HG03432 (cell line): ENCODE measurements at regions not wholly inside any gene's neighbourhood (a gene's known extent, or its start where the extent isn't known, plus 50 kb on each side); places are given as distances from the start of the nearest gene placed in this dataset.
"Not testable (repeated sequence)": the region's sequence is repeated elsewhere in the genome, so short reads cannot be mapped to it uniquely, and the experiment has no call there.

Experiments
- ATAC-seq: cut with Tn5 transposase; IDR thresholded peaks from one replicate; pipeline ENCODE4 v1.9.1; 2021; ENCODE audit warnings: mild to moderate bottlenecking, moderate library complexity; ENCODE audit not compliant: unreplicated experiment

DNA sequence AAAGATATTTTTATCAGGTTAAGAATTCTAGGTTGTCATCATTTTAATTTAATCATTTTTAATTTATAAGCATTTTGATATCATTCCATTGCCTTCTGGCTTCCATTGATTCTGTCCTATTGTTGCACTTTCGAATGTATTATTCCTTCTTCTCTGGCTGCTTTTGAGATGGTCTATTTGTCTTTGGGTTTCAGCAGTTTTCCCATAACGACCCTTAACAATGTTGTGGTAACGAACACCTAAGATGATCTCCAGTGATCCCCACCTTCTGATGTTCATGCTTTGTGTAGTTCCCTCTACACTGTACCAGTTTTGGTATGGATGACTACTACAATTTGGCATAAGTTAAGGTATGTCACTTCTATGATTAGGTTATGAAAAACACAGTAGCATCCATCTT lies 59.9 kb downstream of the MINAR1 start:
- ATAC-seq = no peak

DNA sequence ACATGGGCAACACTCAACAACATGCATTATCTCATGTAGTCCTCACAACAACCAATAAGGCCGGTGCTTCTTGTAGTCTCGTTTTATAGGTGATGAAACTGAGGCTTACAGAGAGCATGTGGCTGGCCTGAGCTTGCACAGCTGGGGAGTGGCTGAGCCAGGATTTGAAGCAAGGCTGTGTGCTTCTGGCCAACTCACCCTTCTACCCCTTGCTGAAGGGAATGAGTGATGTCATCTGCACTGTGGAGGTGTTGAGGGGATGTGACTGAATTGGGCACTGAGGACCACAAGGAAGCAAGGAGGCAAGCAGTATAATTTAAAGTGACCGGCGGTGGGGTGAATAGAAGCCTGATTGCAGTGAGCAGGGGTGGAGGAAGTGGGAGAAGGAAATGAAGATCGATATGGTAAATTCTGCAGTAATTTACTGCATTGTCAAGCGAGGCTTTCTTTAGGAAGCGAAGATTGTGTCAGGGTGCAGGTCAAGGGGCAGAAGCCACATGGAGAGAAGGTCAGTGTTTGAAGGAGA lies 62.3 kb downstream of the MINAR1 start:
- no peak for ATAC-seq

DNA sequence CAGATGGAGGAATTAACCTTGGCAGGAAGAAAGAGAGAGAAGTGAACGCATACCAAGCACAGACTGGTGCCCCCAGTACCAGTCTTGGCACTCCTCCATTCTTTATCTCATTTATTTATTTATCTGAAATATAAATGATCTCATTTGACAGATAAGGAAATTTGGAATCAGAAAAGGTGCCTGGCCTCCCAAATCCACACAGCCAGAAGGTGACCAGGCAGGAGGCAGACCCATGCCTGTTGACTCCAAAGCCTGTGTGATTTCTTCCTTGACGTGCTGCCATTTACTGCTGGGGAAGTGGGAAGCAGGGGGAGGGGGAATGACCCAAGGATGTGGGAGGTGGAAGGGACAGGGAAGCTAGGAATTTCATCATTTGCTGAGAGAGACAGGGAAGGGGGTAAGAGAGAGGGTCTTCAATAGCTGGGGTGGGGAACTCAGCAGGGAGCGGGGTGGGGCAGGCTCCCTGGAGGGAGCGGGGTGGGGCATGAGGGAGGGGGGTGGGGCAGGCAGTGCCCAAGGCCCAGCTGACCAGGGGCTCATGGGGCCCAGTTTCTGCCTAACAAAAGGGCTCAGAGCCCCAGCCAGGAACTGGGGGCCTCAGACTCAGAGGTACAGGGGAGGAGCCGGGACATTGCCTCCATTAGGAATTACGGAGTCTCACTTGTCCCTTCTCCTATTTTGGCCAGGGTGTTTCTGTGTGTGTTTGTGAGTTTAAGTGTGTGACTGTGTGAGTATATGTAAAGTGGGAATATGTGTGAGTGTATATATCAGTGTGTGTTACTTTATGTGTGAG lies 63.0 kb downstream of the MINAR1 start:
- no peak for ATAC-seq

DNA sequence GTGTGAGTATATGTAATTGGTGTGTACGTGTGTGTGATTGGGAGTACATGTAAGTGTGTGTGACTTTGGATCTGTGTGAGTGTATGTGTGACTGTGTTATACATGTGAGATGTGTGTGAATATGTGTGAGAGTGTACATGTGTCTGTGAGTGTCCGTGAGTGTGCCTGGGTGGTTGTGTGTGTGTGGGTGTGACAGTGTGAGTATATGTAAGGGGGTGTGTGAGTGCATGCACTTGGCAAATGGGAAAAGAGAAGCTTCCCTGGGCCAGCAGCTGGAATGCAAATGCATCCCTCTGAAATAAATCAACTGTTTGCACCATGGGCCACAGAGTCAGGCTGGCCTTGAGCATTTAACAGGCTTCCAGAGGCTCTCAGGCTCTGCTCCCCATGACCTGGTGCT lies 63.6 kb downstream of the MINAR1 start:
- no peak for ATAC-seq

DNA sequence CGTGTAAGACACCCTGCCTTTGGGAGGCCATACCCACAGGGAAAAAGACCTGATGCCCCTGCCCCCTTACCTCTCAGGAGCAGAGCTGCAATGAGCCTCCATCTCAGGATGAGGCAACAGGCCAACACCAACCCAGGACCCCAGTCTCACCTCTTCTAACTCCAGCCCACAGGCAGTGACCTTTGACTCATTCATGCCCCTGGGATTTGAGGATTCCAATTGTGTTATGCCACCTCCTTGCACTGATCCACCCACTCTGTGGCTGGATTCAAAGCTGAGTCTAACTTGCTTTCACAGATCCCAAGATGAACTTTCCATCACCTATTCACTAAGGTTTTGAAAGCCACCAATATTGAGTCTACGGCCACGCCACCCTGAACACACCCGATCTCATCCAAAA lies 64.7 kb downstream of the MINAR1 start:
- no peak for ATAC-seq

DNA sequence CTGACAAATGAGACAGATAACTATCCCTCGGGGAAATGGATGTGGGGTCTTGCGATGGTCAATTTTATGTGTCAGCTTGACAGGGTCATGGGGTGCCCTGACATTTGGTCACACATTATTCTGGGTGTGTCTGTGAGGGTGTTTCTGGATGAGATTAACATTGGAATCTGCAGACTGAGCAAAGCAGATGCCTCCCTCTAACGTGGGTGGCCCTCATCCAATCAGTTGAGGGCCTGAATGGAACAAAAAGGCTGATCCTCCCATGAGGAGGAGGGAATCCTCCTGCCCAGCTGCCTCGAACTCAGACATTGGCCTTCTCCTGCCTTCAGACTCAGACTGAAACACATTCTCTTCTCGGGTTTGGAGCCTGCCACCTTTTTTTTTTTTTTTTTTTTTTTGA lies 69.0 kb downstream of the MINAR1 start:
- ATAC-seq = no peak

DNA sequence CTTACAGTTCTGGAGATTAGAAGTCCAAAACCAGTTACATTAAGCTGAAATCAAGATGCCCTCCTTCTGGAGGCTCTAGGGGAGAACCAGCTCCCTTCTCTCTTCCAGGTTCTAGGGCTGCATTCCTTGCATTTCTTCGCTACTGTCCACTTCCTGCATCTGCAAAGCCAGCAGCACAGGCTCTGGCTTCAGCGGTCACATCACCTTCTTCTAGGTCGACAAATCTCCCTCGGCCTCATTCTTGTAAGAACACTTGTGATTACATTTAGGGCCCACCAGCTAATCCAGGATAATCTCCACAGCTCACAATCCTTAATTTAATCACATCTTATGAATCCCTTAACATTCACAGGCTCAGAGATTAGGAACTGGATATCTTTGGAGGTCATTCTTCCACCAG lies 73.8 kb downstream of the MINAR1 start:
- ATAC-seq = no peak

DNA sequence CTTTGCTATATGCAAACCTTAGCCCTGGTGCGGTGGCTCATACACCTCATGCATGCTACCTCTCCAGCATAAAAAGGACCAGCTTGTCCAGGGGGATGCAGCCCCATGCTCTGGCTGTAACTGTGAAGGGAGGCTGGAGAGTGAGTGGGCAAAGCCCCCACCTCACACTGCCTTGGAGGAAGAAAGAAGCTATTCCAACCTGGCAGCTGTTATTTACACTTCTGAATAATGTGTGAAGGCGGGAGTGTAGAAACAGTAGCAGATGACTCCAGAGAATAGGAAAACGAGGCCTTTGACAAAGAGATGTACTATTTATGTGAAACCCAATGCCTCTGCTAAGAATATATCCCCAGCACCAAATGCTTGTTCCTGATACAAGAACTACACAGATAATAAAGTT lies 80.7 kb downstream of the MINAR1 start:
- not testable (repeated sequence) for ATAC-seq

DNA sequence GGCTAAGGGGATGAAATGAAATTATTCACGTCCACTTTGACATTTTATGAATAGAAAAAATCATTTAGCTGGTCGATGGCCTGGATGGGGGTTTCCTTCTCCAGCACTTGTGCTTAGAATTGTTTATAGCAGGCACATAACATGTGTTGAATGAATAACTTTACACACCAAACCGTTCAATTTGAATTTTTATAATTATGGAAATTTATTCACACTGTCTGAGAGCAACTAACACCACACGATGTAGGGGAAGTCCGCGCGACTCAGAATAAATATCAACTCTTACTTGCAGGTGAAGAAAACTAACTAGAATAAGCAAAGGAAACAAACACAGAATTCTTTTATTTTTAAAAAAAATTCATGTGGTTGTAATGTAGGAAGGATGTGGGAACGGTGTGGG lies 81.3 kb downstream of the MINAR1 start:
- no peak for ATAC-seq

DNA sequence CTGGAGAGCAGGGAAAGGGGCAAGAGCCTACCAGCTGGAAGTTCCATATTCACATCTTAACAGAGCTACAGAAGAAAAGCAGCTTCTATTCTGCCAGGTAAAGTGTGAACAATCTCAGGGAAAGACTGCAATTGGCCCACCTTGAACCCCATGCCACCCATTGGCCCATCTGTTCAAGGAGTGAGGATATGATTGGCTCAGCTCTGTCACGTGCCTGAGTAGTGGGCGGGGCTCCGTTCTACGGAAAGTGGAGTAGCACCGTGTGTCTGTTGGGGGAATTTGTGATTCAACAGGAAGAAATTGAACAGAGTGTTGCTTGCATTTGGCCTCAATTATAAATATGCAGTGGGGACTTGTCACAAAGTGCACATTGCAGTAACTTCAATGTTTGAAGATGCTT lies 81.8 kb downstream of the MINAR1 start:
- no peak for ATAC-seq

DNA sequence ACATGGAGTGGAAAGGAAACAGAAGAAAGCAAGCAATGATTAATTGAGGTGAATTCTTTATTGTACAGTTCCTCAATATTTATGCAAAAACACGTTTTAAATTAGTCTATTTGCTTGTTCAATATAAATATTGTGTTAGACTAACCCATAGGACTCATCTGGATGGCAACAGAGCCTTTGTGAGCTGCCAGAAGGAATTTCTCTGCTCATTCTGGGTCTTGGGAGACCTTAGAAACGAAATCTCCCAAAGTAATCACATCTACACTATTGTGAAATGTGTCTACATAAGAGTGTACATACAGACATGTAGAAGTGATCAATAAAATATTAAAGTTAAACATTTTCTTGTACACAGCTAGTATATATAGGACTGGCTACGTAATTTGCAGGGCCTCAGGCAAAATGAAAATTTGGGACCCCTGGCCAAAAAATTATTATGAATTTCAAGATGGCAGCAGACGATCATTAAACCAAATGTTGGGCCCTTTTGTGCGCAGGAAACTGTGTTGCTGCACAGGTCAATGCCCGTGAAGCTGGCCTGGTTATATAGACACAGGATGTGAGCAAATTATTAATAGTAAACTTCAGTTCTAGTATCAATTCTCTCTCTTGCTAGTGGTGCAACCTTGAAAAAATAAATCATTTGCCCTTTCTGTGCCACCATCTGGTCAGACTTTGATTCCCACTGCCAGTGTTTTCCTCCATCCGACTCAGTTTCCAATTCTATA lies 83.3 kb downstream of the MINAR1 start:
- no peak for ATAC-seq

DNA sequence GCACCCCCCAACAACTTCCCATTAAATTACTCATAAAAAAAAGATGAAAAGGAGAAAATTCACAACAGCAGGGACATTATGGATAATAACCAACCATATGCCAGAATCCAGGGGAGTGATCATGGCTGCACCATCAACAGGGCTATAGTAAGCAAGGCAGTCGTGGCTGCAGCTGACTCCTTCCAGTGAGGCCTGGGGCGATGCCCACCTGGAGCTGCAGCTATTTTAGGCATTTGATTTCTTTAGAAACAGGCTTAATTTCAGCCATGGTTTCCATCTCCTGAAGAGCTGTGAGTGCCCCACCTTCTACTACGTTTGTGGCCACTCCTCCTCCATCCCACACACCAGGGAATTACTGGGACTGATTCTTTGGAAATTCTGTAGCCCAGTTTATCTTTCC lies 84.0 kb downstream of the MINAR1 start:
- no peak for ATAC-seq

DNA sequence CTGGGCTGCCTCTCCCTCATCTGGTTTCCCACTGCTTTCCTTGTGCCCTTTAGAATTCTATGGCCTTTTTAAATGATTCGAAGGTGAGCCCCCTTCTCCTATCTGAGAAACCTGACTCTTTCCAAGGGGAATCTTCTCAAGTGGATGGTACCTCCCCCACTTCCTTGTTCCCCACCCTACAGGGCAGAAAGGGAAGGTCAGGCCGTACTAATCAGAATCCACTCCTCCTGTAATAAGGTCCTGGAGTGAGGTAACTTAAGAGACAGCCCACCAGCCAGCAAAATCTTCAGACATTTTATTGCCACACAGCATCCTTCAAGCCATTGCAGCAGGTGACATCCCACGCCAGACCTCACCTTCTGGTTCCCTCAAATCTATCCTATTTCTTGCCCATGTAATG lies 84.5 kb downstream of the MINAR1 start:
- no peak for ATAC-seq

DNA sequence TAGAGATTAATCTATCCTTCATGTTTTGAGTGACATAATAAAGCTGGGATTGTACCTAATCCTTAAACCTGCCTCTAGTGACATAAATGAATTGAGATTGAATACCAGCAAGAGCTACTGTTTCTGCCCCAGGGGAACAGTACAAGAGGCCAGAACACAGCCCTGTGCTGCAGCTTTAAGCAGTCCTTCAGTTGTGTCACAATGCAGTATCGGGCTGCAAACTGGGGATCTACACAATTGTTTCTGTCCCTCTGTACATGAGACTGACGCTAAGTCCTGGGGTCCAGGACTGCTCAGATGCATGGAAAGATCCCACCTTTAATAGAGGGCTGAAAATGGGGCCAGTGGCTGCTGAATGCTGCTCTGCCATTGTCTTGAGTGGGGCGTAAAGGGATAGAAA lies 87.5 kb downstream of the MINAR1 start:
- no peak for ATAC-seq

DNA sequence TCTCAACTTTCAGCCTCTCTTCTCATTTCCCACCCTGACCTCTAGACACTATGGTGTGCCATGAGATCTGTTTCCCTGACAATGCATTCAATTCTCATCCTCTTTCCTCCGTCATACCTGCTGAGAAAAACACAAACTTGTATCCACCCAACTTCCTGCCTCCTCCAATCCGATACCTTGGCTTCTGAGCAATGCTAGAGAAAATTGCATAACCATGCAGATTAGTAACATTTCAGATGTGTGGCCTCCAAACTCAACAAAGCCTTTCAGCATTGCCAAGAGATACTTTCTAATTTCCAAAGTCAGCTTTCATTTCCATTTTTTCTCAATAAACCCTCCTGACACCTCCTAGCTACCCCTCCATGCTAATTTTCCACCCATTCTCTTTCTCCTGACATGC lies 88.5 kb downstream of the MINAR1 start:
- ATAC-seq = no peak

DNA sequence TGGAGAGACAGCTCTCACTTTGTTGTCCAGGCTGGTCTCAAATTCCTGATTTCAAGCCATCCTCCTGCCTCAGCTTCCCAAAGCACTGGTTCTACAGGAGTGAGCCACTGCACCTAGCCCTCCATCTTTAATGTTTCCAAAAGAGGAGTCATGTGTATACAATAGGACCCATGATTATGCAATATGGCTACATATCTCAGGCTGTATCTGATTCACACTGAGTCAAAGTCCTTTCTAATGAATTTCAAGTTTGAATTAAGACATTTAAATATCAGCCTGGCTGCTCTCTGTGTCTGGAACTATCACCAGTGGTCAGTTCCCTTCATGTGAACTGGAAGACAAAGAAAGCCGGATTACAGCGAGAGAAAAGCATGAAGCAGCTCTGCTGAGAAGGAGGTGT lies 90.5 kb downstream of the MINAR1 start:
- no peak for ATAC-seq

DNA sequence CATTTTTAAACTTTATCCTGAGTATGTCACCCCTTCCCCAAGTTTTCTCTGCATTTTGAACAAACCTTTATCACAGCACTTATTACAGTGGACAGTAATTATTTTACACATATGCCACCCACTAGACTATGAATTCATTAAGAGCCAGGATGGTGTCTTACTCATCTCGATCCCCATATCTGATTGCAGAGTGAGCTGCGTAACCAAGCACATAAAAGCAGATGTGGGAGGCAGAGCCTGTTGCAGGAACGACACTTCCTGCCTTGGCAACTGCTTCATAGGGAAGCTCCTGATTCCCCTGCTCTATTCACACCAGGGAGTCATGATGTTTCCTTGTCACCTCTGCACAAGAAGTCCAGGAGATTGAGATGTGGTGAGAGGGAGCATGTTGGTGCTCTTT lies 91.1 kb downstream of the MINAR1 start:
- no peak for ATAC-seq

DNA sequence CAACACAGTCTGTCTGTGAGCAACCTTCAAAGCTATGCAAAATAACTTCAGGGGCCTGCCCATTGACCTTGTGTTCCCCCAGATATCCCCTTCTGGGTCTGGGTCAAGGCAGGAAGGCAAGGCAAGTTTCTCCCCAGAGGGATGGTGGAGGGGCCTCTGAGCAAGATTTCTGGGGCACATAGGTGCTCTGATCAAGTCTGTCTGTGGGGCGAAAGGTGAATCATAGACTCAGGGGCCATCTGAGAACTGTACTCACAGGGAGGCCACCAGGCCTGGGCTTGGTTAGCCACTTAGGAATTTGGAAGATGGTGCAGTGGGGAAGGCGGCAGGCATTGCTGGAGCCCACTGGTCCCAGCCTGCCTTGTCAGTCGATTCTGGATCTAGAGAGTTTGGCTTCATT lies 92.4 kb downstream of the MINAR1 start:
- no peak for ATAC-seq

DNA sequence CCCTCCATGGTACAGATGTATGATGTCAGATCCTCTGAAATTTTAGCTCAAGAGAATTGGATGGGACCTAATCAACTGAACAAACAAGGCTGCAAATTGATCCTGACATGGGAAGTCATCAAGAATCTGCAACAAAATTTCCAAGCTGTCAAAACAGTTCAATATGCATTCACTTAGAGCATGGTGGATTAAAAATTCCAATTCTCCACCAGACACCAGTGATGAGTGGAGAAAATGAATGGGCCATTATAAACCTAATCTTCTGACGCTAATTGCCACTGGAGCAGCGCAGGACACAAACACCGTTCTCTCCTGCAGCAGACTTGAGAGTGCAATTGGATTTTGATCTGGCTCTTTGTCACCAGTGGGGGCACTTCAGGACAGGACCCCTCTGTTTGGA lies 94.2 kb downstream of the MINAR1 start:
- no peak for ATAC-seq

DNA sequence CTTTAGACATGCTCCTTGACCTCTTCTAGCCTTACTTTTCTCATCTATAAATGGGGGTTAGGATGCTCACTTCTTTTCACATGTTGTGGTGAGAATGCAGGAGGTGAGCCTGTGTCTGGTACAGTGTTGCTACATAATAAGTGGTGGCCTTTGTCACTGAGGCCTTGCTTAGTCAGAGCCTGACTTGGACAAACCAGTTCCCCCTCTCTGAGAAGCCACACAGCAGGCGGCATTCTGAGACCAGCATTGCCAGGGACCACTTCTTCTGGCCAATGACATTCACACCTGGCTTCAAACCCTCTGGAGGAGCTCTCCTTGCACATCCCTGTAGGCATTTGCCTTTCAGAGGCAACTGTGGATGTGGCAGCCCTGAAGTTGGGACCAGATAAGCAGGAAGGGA lies 95.7 kb downstream of the MINAR1 start:
- ATAC-seq = no peak

DNA sequence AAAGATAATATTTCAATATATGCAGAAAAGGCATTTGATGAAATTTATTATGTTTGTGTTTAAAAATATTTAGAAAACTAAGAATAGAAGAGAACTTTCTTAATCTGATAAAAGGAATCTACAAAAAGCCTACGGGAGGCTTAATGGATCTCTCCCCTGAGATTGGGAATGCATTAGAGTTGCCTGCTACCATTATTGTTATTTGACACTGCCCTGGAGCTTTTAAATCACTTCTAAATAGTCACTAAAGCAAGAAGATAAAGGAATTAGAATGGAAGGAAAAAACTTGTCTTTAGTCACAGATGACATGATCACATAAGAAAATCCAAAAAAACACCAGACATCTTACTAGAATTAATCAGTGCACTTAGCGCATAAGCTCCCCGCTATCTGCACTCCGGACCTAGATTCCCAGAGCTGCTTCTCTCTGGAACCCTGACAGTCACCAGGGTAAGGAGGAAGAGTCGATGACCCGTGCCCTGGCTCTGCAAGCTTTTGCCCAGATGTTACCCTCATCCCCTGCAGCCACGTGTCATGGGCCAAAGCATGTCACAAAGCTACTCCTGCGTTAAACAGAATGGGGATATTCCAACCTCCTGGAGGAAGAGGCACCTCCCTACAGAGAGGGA lies 97.1 kb downstream of the MINAR1 start:
- no peak for ATAC-seq

DNA sequence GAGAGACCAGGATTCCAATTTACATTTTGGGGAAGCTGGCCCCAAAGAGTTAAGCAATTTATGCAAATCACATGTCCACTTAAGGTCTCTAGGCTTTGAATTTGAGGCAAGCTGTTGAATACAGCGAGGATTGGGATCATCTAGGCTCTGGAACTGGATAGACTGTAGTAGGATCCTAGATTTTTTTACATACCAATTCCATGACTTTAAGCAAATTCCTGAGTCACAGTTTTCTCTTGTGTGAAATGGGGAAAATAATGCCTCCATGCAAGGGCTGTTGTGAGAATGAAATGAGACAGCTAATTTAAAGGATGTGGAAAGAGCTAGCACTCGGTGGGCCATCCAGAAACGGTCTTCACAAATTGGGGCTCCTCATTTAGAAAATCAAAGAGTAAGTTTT lies 103.4 kb downstream of the MINAR1 start:
- ATAC-seq = no peak
